ENCODE measurements at regions not wholly inside any gene's neighbourhood (a gene's known extent, or its start where the extent isn't known, plus 50 kb on each side); places are given as distances from the start of the nearest gene placed in this dataset.

DNA sequence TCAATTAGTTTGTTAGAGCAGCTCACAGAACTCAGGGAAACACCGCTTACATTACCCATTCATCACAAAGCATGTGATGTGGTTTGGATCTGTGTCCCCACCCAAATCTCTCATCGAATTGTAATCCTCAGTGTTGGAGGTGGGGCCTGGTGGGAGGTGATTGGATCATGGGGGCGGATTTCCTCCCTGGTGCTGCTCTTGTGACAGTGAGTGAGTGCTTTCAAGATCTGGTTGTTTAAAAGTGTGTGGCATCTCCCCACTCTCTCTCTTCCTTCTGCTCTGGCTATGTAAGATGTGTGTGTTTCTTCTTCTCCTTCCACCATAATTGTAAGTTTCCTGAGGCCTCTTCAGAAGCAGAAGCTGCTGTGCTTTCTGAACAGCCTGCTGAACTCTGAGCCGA is 63.5 kb upstream of the AGPS start:
- DNase-seq (ENCODE audit: extremely low read depth, low read depth) = no peak
- TF ChIP-seq, protein P1, sequence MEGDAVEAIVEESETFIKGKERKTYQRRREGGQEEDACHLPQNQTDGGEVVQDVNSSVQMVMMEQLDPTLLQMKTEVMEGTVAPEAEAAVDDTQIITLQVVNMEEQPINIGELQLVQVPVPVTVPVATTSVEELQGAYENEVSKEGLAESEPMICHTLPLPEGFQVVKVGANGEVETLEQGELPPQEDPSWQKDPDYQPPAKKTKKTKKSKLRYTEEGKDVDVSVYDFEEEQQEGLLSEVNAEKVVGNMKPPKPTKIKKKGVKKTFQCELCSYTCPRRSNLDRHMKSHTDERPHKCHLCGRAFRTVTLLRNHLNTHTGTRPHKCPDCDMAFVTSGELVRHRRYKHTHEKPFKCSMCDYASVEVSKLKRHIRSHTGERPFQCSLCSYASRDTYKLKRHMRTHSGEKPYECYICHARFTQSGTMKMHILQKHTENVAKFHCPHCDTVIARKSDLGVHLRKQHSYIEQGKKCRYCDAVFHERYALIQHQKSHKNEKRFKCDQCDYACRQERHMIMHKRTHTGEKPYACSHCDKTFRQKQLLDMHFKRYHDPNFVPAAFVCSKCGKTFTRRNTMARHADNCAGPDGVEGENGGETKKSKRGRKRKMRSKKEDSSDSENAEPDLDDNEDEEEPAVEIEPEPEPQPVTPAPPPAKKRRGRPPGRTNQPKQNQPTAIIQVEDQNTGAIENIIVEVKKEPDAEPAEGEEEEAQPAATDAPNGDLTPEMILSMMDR (IDR thresholded peaks at IDR 0.05; ENCODE audit: low read depth, low read length) = no peak

DNA sequence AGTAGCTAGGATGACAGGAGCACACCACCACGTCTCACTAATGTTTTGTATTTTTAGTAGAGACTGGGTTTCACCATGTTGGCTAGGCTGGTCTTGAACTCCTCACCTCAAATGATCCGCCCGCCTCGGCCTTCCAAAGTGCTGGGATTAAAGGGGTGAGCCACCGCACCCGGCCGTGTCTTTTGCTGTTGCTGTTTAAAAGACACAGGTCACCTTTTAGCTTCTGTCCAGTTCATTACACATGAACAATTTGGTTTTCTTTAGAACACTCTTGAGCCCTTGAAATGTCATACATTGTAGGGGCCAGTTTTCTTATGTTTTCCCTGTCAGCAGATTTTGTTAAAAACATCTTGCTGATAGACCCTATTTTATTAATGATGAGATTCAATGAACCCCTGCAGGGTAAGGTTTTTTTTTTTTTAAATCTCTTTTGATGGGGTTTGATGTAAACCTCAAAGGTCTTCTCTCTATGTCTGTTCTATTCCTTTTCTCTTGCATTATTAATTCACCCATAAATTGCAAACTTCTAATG is 61.0 kb upstream of the AGPS start:
- TF ChIP-seq, protein P1 (IDR thresholded peaks at IDR 0.05; ENCODE audit: low read depth, low read length) = no peak
- DNase-seq (ENCODE audit: extremely low read depth, low read depth) = no peak

DNA sequence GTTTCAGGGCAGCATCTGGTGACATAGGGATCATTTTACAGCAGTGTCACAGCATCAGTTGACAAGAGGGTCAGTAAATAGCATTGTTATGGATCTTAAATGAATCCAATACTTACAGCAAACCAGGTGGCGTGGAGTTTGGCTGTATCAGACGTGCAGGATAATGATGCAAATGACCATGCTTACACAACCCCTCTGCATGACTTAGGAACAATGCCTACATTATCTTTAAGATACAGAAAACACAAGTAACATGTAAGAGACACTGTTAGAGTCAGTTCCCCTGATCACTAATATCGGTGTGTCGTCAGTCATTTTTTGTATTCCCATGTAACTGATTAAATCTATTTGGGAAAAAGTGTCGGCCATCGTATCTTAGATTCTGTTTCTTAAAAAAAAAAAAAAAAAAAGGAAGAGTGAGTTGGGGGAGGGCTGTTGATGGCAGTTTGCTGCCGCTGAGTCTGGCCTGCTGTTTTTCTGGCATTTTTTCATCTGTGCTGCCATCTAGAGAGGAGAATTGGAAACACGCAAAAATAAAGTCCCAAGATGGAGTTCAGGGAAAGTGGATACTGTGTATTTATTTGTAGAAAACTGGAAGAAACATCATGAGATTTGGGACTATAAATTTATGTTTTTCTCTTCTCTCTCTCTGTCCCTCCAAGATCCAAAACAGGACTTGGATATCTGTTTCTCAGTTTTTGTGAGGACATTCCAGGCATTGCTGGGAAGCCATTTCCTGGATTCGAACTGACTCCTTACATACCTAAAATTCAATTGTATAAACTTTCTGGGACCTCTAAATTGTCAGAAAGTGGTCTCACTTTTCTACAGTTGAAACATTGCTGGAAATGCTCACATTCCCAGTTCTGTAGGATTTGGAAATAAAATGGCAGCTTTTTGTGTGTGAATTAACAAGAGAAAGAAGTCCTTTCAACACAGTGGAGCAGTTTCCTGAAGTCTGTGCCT is 60.3 kb upstream of the AGPS start:
- DNase-seq (ENCODE audit: extremely low read depth, low read depth) = peak; percentile 65
- TF ChIP-seq, protein P1 (IDR thresholded peaks at IDR 0.05; ENCODE audit: low read depth, low read length) = peak; percentile 64

DNA sequence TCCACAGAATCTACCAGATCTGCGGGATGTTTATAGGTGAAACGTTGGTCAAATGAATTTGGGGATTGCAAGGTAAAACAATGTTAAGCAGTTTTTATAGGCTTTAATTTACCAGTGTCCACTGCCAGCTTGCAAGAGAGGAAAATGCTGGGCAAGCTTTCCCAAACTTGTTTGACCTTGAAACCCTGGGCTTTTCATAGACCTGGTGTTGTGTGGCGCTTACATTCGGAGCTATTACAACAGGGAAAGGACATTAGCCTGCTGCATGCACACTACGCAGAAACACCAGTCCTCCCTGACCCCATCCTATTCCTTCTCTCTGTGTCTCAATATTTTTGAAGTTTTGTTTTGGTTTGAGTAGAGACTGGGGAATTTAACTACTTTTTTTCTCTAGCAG is 59.6 kb upstream of the AGPS start:
- TF ChIP-seq, protein P1 (IDR thresholded peaks at IDR 0.05; ENCODE audit: low read depth, low read length) = no peak
- DNase-seq (ENCODE audit: extremely low read depth, low read depth) = no peak

DNA sequence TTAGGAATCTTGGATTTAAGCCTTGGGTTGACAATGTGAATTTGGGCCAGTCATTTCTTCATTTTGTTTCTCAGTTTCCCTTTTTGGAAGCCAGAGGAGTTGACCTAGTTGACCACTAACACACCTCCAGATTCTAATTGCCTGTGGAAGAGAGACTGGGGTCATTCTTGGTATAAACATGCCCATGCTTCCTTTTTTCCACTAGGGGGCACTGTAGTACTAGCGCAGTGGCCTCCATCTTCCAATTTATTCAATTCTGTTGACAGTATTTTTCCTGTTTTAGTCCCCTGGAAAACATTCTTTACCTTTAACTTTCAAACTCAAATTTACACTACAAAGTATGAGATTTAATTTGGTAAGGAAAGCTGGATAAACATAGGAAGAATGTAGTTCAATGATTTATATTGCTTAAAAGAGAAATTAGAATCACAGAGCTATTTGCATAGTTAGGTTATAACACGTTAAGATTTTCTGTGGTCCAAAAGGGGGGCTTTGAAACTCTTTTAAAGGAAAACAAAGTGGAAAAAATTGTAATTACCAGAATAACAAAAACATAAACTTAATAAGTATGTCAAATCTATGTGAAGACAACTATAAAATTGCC is 57.5 kb upstream of the AGPS start:
- TF ChIP-seq, protein P1 (IDR thresholded peaks at IDR 0.05; ENCODE audit: low read depth, low read length) = peak; percentile 88
- no peak for DNase-seq (ENCODE audit: extremely low read depth, low read depth)

DNA sequence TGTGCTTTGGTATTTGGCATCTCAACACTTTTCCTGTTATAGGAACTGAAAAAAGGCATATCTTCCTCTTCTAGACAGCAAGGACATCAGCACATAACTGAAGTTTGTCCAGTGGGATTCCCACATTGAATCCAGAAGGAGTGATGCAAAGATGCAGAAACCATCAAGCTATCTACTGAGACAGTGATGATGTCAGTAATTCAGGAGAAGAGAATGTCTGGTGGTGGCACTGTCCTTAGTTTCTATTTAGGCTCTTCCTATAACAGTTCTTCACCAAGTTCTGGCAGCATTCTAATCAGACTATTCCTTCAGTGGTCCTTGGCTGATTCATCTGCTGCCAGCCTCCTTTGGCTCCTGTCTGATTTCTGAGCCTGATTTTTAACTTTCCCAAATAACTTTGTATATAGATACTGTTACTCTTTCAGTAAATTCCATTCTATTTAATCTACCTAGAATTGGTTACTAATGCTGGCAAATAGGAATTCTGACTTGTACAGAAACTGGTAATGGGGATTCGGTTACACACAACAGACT is 56.6 kb upstream of the AGPS start:
- TF ChIP-seq, protein P1 (IDR thresholded peaks at IDR 0.05; ENCODE audit: low read depth, low read length) = no peak
- DNase-seq (ENCODE audit: extremely low read depth, low read depth) = no peak

All from AG09319 (cell line).